ENCODE measurements at regions not wholly inside any gene's neighbourhood (a gene's known extent, or its start where the extent isn't known, plus 50 kb on each side); places are given as distances from the start of the nearest gene placed in this dataset.

GRCh38 chr1:229988534-229988933 lies 78.5 kb upstream of the GALNT2 start:
- Mint-ChIP-seq H3K27ac (no peak overlapping the region), H3K27me3 (peaks cover 30% of the 10 kb centered on the region), H3K36me3 (no peaks in the 10 kb centered on the region), H3K4me3 (no peak overlapping the region), H3K4me1 (ENCODE audit: unreplicated experiment) (peaks cover 7% of the 10 kb centered on the region), H3K9me3 (no peaks in the 10 kb centered on the region)
- TF ChIP-seq CTCF (conservative IDR thresholded peaks at IDR 0.05) = no peak
- no peak for DNase-seq (ENCODE audit: extremely low spot score, unreplicated experiment)

- Mint-ChIP-seq H3K27me3 (peaks cover 31% of the 10 kb centered on the region), H3K4me1 (ENCODE audit: unreplicated experiment) (peaks cover 7% of the 10 kb centered on the region), H3K9me3 (no peaks in the 10 kb centered on the region), H3K27ac (no peak overlapping the region), H3K36me3 (no peaks in the 10 kb centered on the region), H3K4me3 (no peak overlapping the region)
- no peak for TF ChIP-seq CTCF (conservative IDR thresholded peaks at IDR 0.05)
- no peak for DNase-seq (ENCODE audit: extremely low spot score, unreplicated experiment)
Measured at GRCh38 chr1:229989591-229990248, 77.3 kb upstream of the GALNT2 start.

- no peak for DNase-seq (ENCODE audit: extremely low spot score, unreplicated experiment)
- Mint-ChIP-seq H3K36me3 (no peaks in the 10 kb centered on the region), H3K27me3 (peaks cover 29% of the 10 kb centered on the region), H3K9me3 (no peaks in the 10 kb centered on the region), H3K27ac (no peak overlapping the region), H3K4me3 (no peak overlapping the region), H3K4me1 (ENCODE audit: unreplicated experiment) (peaks cover 7% of the 10 kb centered on the region)
- TF ChIP-seq CTCF (conservative IDR thresholded peaks at IDR 0.05) = no peak
Measured at GRCh38 chr1:229990326-229990725, 76.7 kb upstream of the GALNT2 start.

- no peak overlapping the region for H3K27ac Mint-ChIP-seq
- H3K27me3 Mint-ChIP-seq = peaks cover 24% of the 10 kb centered on the region
- peaks cover 7% of the 10 kb centered on the region for H3K4me1 Mint-ChIP-seq (ENCODE audit: unreplicated experiment)
- no peaks in the 10 kb centered on the region for H3K9me3 Mint-ChIP-seq
- H3K36me3 Mint-ChIP-seq = no peaks in the 10 kb centered on the region
- no peak for TF ChIP-seq CTCF (conservative IDR thresholded peaks at IDR 0.05)
- no peak for DNase-seq (ENCODE audit: extremely low spot score, unreplicated experiment)
- H3K4me3 Mint-ChIP-seq = no peak overlapping the region
Measured at GRCh38 chr1:229991104-229991513, 75.9 kb upstream of the GALNT2 start.

GRCh38 chr1:229991724-229992333 lies 75.2 kb upstream of the GALNT2 start:
- Mint-ChIP-seq H3K36me3 (no peaks in the 10 kb centered on the region), H3K9me3 (no peaks in the 10 kb centered on the region), H3K4me3 (no peak overlapping the region), H3K4me1 (ENCODE audit: unreplicated experiment) (peaks cover 7% of the 10 kb centered on the region), H3K27ac (no peak overlapping the region), H3K27me3 (peaks cover 17% of the 10 kb centered on the region)
- no peak for DNase-seq (ENCODE audit: extremely low spot score, unreplicated experiment)
- TF ChIP-seq CTCF (conservative IDR thresholded peaks at IDR 0.05) = no peak

All from type B pancreatic cell (in vitro differentiated cells).